Stimulated activated naive CD4-positive, alpha-beta T cell (primary cell): ENCODE measurements at regions not wholly inside any gene's neighbourhood (a gene's known extent, or its start where the extent isn't known, plus 50 kb on each side); places are given as distances from the start of the nearest gene placed in this dataset.

Experiments used
- DNase-seq, 6 experiments: peaks; one replicate each; lab custom pipeline; 2025; lab: John Stamatoyannopoulos, UW

- DNase-seq: no peak
Observed at GRCh38 chr11:119937412-119937811, 200.5 kb downstream of the TRIM29 start.

- DNase-seq: no peak
Observed at GRCh38 chr11:119936426-119936825, 201.5 kb downstream of the TRIM29 start.

GRCh38 chr11:119935349-119935925 is 202.5 kb downstream of the TRIM29 start:
- no peak for DNase-seq

GRCh38 chr11:119934866-119935265 is 203.0 kb downstream of the TRIM29 start:
- no peak for DNase-seq

- DNase-seq: no peak
Observed at GRCh38 chr11:119934267-119934666, 203.6 kb downstream of the TRIM29 start.

- DNase-seq: no peak
Observed at GRCh38 chr11:119933584-119933983, 204.3 kb downstream of the TRIM29 start.

GRCh38 chr11:119932828-119933562 is 204.0 kb upstream of the NECTIN1 start:
- DNase-seq: no peak

- DNase-seq: no peak
Observed at GRCh38 chr11:119928047-119928446, 199.0 kb upstream of the NECTIN1 start.

- DNase-seq: no peak
Observed at GRCh38 chr11:119924017-119924416, 195.0 kb upstream of the NECTIN1 start.

- no peak for DNase-seq
Observed at GRCh38 chr11:119921571-119921970, 192.6 kb upstream of the NECTIN1 start.

GRCh38 chr11:119920666-119921387 is 191.8 kb upstream of the NECTIN1 start:
- no peak for DNase-seq

- no peak for DNase-seq
Observed at GRCh38 chr11:119919656-119920055, 190.7 kb upstream of the NECTIN1 start.

- no peak for DNase-seq
Observed at GRCh38 chr11:119918347-119918746, 189.3 kb upstream of the NECTIN1 start.

- DNase-seq: no peak
Observed at GRCh38 chr11:119916568-119916967, 187.6 kb upstream of the NECTIN1 start.

GRCh38 chr11:119912229-119912628 is 183.2 kb upstream of the NECTIN1 start:
- no peak for DNase-seq

GRCh38 chr11:119910650-119911049 is 181.7 kb upstream of the NECTIN1 start:
- no peak for DNase-seq

- no peak for DNase-seq
Observed at GRCh38 chr11:119910051-119910450, 181.1 kb upstream of the NECTIN1 start.

- no peak for DNase-seq
Observed at GRCh38 chr11:119909495-119909894, 180.5 kb upstream of the NECTIN1 start.

- DNase-seq: no peak
Observed at GRCh38 chr11:119909077-119909476, 180.1 kb upstream of the NECTIN1 start.

GRCh38 chr11:119908573-119908904 is 179.5 kb upstream of the NECTIN1 start:
- DNase-seq: no peak

- DNase-seq: no peak
Observed at GRCh38 chr11:119907878-119908572, 179.0 kb upstream of the NECTIN1 start.

GRCh38 chr11:119907122-119907851 is 178.3 kb upstream of the NECTIN1 start:
- DNase-seq: no peak
